OCI-LY3 (cell line): ENCODE measurements at regions not wholly inside any gene's neighbourhood (a gene's known extent, or its start where the extent isn't known, plus 50 kb on each side); places are given as distances from the start of the nearest gene placed in this dataset.
A peak's percentile ranks its signal among the peaks of the same experiment; 100 is the strongest.

Experiments
- CTCF ChIP-seq: fragments of 200-600, 300-600 bp; sonication (generic); IDR thresholded peaks from 2 replicates; pipeline ENCODE4 v1.5.1; 2014; ENCODE audit warnings: antibody characterized with exemption, low read length, low read depth
- EZH2phosphoT487 ChIP-seq: fragments of 200-600 bp; shearing (Covaris generic); IDR thresholded peaks from 2 replicates; pipeline ENCODE4 v1.6.1; 2018; ENCODE audit warnings: antibody characterized with exemption, mixed run types, low read depth

GRCh38 chr7:116340943-116341907 lies 130.9 kb downstream of the TES start:
- peak; percentile 80 for TF ChIP-seq CTCF
- no peak for TF ChIP-seq EZH2phosphoT487
